Stomach (tissue), 8 donors: ENCODE measurements at regions not wholly inside any gene's neighbourhood (a gene's known extent, or its start where the extent isn't known, plus 50 kb on each side); places are given as distances from the start of the nearest gene placed in this dataset.

Source experiments
- DNase-seq, 2 donors: peaks; one replicate each; pipeline versions ENCODE4 v3.0.0 to v3.0.0-alpha.2; 2013 to 2019
- H3K27ac ChIP-seq, 5 donors: fragments of 200-600 bp in 4 of 5; sonication (generic) in 4 of 5; one replicate each; pipeline ENCODE4 v1.5.1; 2013 to 2019; ENCODE audit warnings: mild to moderate bottlenecking in 1 of 5, moderate library complexity in 1 of 5
- H3K27me3 ChIP-seq, 3 donors: fragments of 200-600 bp; sonication (generic); one replicate each; pipeline ENCODE4 v1.5.1; 2017 to 2019; ENCODE audit warnings: mixed run types in 1 of 3
- H3K36me3 ChIP-seq, 4 donors: fragments of 200-600 bp; sonication (generic); 1 replicate in 3 of 4; 2 replicates in 1 of 4; pipeline ENCODE4 v1.5.1; 2016 to 2019
- H3K4me1 ChIP-seq, 4 donors: fragments of 200-600 bp; sonication (generic); one replicate each; pipeline ENCODE4 v1.5.1; 2016 to 2019
- H3K4me3 ChIP-seq, 4 donors: fragments of 200-600 bp; sonication (generic) in 3 of 4; one replicate each; pipeline ENCODE4 v1.5.1; 2016 to 2019; ENCODE audit warnings: mild to moderate bottlenecking in 1 of 4
- H3K9me3 ChIP-seq, 4 donors: fragments of 200-600 bp; sonication (generic); one replicate each; pipeline ENCODE4 v1.5.1; 2016 to 2019
- EP300 ChIP-seq: sonication (generic); formaldehyde crosslinking; IDR thresholded peaks from one replicate; pipeline ENCODE4 v1.6.1; 2017; ENCODE audit warnings: antibody characterized with exemption
- POLR2A ChIP-seq, 4 donors: fragments of 450-650 bp; IDR thresholded peaks; one replicate each; pipeline ENCODE4 v1.6.1; 2016; ENCODE audit warnings: antibody characterized with exemption in 4 of 4, control low read depth in 2 of 4, mild to moderate bottlenecking in 1 of 4, moderate library complexity in 1 of 4
- POLR2AphosphoS5 ChIP-seq, 3 donors: sonication (generic); formaldehyde crosslinking; IDR thresholded peaks; one replicate each; pipeline ENCODE4 v1.6.1; 2016; ENCODE audit warnings: antibody characterized with exemption in 3 of 3
- WGBS, 5 donors: extraction: QIAGEN DNeasy Blood & Tissue Kit in 3 of 5; methylation state at CpG; one replicate each; pipeline versions ENCODE4 v1.1.5 to v1.1.7; 2013 to 2018; 5-methylcytosine and 5-hydroxymethylcytosine counted together
- intact Hi-C: fragments of 100-400 bp; cut with DNase I; formaldehyde crosslinking; loops from one replicate; pipeline ENCODE4 v1.15.1; 2023; ENCODE audit warnings: low total_unique reads
- TF ChIP-seq, protein P1 (sequence below), 7 experiments: fragments of 450-650 bp in 4 of 7; fragments of 200-600 bp in 3 of 7; sonication (generic) in 3 of 7; IDR thresholded peaks; one replicate each; pipeline ENCODE4 v1.5.1; 2016 to 2019; ENCODE audit warnings: antibody characterized with exemption in 7 of 7, control low read depth in 2 of 7, mild to moderate bottlenecking in 1 of 7
- donor health status: healthy with polysubstance abuse.
- donor health status: Bipolar disorder and iron deficiency.
- donor health status: healthy.

DNA sequence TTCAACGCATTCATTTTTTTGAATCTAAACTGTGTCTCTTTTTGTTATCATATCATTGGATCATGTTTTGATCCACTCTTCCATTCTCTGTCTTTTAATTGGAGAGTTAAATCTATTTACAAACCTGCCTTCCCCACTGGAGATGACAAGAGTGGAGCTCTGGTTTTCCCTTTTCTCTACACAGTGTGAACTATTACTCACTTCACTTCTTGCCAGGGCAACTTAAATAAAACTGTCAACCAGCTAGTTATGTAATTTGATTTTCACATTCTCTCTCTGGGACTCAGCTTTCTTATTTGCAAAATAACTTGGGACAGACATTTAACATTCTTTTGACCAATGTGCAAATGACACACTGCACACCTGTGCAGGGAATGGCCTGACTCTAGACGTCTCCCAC lies 230.8 kb upstream of the CST7 start:
- intact Hi-C loops = no loop called here
- Histone ChIP-seq H3K27ac (no peak overlapping the region), H3K36me3 (no peaks in the 10 kb centered on the region), H3K27me3 (no peaks in the 10 kb centered on the region), H3K9me3 (peaks cover 0 to 5% (median 0%) of the 10 kb centered on the region in 4 donors), H3K4me1 (no peaks in the 10 kb centered on the region), H3K4me3 (no peak overlapping the region)
- TF ChIP-seq POLR2A (IDR thresholded peaks at IDR 0.05) = no peak
- TF ChIP-seq, protein P1, sequence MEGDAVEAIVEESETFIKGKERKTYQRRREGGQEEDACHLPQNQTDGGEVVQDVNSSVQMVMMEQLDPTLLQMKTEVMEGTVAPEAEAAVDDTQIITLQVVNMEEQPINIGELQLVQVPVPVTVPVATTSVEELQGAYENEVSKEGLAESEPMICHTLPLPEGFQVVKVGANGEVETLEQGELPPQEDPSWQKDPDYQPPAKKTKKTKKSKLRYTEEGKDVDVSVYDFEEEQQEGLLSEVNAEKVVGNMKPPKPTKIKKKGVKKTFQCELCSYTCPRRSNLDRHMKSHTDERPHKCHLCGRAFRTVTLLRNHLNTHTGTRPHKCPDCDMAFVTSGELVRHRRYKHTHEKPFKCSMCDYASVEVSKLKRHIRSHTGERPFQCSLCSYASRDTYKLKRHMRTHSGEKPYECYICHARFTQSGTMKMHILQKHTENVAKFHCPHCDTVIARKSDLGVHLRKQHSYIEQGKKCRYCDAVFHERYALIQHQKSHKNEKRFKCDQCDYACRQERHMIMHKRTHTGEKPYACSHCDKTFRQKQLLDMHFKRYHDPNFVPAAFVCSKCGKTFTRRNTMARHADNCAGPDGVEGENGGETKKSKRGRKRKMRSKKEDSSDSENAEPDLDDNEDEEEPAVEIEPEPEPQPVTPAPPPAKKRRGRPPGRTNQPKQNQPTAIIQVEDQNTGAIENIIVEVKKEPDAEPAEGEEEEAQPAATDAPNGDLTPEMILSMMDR (IDR thresholded peaks at IDR 0.05) = no peak
- no peak for TF ChIP-seq EP300
- no peak for TF ChIP-seq POLR2AphosphoS5 (IDR thresholded peaks at IDR 0.05)
- no peak for DNase-seq
- 71 to 82% (median 74%) methylated on average over 2 of the region's 2 CpGs for WGBS, 5 donors

DNA sequence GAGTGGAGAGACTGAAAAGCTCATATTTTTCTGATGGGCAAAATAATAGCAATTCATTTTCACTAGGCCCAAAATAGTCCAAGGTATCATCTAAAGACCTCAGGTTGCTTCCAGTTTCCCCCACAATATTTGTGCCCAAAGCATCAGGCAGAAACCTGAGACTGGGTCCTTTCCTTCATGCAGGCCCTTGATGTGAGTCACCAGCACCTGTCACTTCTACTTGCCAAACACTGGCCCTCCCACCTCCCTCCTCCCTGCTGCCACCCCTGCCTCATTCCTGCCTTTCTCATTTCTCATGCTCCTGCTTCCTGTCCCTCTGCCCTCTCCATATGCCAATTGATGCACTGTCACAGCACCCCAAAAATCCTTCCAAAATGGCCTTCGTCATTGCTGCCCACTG lies 230.4 kb upstream of the CST7 start:
- Histone ChIP-seq H3K36me3 (no peaks in the 10 kb centered on the region), H3K9me3 (peaks cover 0 to under 1% (median 0%) of the 10 kb centered on the region in 4 donors), H3K4me1 (no peaks in the 10 kb centered on the region), H3K27ac (no peak overlapping the region), H3K27me3 (peaks cover 0 to under 1% (median 0%) of the 10 kb centered on the region in 3 donors), H3K4me3 (no peak overlapping the region)
- TF ChIP-seq, protein P1 (IDR thresholded peaks at IDR 0.05) = no peak
- no peak for TF ChIP-seq POLR2AphosphoS5 (IDR thresholded peaks at IDR 0.05)
- intact Hi-C loops = no loop called here
- no peak for DNase-seq
- 77 to 100% (median 86%) methylated on average over 1 of the region's 1 CpG for WGBS, 5 donors

GRCh38 chr20:24720957-24721356 lies 228.1 kb upstream of the CST7 start:
- Histone ChIP-seq H3K4me1 (no peaks in the 10 kb centered on the region), H3K4me3 (no peak overlapping the region), H3K9me3 (no peaks in the 10 kb centered on the region), H3K27ac (no peak overlapping the region), H3K36me3 (no peaks in the 10 kb centered on the region), H3K27me3 (peaks cover 0 to 7% (median 0%) of the 10 kb centered on the region in 3 donors)
- no peak for TF ChIP-seq EP300
- TF ChIP-seq, protein P1 (IDR thresholded peaks at IDR 0.05) = no peak
- TF ChIP-seq POLR2A (IDR thresholded peaks at IDR 0.05) = no peak
- no peak for TF ChIP-seq POLR2AphosphoS5 (IDR thresholded peaks at IDR 0.05)
- no peak for DNase-seq
- WGBS, 5 donors = 82 to 91% (median 86%) methylated on average over 4 of the region's 4 CpGs
- intact Hi-C loops = no loop called here

GRCh38 chr20:24721891-24722568 lies 227.0 kb upstream of the CST7 start:
- intact Hi-C loops = no loop called here
- TF ChIP-seq EP300 (no peak), POLR2AphosphoS5 (IDR thresholded peaks at IDR 0.05) (no peak), POLR2A (IDR thresholded peaks at IDR 0.05) (no peak)
- TF ChIP-seq, protein P1 (IDR thresholded peaks at IDR 0.05) = no peak
- WGBS, 5 donors = 69 to 83% (median 78%) methylated on average over 2 of the region's 2 CpGs

More at GRCh38 chr20:24721891-24722568, 227.0 kb upstream of the CST7 start:
- no peak for DNase-seq
- H3K9me3 ChIP-seq = no peaks in the 10 kb centered on the region
- no peak overlapping the region for H3K27ac ChIP-seq
- no peaks in the 10 kb centered on the region for H3K36me3 ChIP-seq
- no peak overlapping the region for H3K4me3 ChIP-seq
- H3K27me3 ChIP-seq = peaks cover 0 to 7% (median 0%) of the 10 kb centered on the region in 3 donors
- H3K4me1 ChIP-seq = no peaks in the 10 kb centered on the region
